Kidney epithelial cell (primary cell): ENCODE measurements at regions not wholly inside any gene's neighbourhood (a gene's known extent, or its start where the extent isn't known, plus 50 kb on each side); places are given as distances from the start of the nearest gene placed in this dataset.

Experiments used
- DNase-seq: peaks from one replicate; pipeline ENCODE4 v3.0.0-alpha.2; 2010; ENCODE audit warnings: low read depth
- H3K27me3 ChIP-seq: 2 replicates; pipeline ENCODE4 v1.6.0; 2011; ENCODE audit warnings: low read length; ENCODE audit not compliant: control insufficient read depth, insufficient read depth
- H3K36me3 ChIP-seq: 2 replicates; pipeline ENCODE4 v1.5.1; 2011; ENCODE audit warnings: low read length; ENCODE audit not compliant: control insufficient read depth, insufficient read depth
- H3K4me3 ChIP-seq: 2 replicates; pipeline ENCODE4 v1.5.1; 2011; ENCODE audit warnings: low read depth, mild to moderate bottlenecking, control low read depth, low read length
- CTCF ChIP-seq: IDR thresholded peaks from 2 replicates; pipeline ENCODE4 v1.5.1; 2011; ENCODE audit warnings: mild to moderate bottlenecking, moderate library complexity, low read length, control low read depth, inconsistent platforms; ENCODE audit not compliant: insufficient read depth, poor library complexity, severe bottlenecking

DNA sequence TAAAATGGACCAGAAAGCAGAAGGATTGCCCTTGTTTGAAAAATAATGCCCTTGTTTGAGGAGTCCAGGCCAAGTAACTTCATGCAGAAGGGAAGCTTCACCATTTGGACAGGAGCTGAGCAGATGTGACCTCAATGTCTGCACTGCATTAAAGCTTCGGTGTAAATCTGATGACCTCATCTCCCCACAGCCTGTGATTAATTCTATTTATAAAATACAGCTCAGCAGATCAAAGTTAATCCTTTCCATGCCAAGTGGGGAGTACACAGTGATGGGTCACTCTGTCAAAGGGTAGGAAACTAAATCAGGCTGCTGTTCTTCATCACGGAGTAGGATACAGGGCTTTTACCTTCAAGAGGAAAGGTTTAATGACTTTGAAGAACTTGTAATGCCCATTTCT lies 533.7 kb downstream of the RPS29 start:
- H3K36me3 ChIP-seq, result no peaks in the 10 kb centered on the region
- no peaks in the 10 kb centered on the region for H3K27me3 ChIP-seq
- peak; percentile 12 for DNase-seq
- TF ChIP-seq CTCF, result no peak
- H3K4me3 ChIP-seq, result no peak overlapping the region

GRCh38 chr14:49051328-49052060 lies 534.7 kb downstream of the RPS29 start:
- DNase-seq, result peak; percentile 72
- TF ChIP-seq CTCF, result no peak
- Histone ChIP-seq H3K36me3 (no peaks in the 10 kb centered on the region), H3K4me3 (no peak overlapping the region), H3K27me3 (no peaks in the 10 kb centered on the region)

DNA sequence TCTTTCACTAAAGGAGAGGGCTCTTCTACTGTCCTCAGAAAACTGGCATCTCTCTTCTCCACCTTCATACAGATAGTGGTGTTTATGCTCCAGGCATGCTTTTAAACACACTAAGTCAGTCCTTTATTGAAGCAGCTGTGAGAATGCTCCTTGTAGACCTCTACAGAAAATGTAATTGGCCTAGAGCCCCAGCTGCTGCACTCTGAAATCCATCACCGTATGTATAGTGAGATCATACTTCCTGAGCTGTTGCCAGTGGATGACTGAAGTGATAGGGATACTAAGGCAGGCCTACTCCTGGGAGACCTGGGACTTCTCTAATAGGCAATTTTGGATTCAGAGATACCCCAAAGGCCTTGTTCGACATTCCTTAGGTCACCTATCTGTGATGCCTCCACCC lies 535.4 kb downstream of the RPS29 start:
- Histone ChIP-seq H3K36me3 (no peaks in the 10 kb centered on the region), H3K4me3 (no peak overlapping the region), H3K27me3 (no peaks in the 10 kb centered on the region)
- DNase-seq, result no peak
- TF ChIP-seq CTCF, result no peak

GRCh38 chr14:49049711-49050110 lies 536.5 kb downstream of the RPS29 start:
- no peak for TF ChIP-seq CTCF
- no peaks in the 10 kb centered on the region for H3K36me3 ChIP-seq

GRCh38 chr14:49044981-49045380 lies 541.2 kb downstream of the RPS29 start:
- TF ChIP-seq CTCF, result no peak
- no peak for DNase-seq
- Histone ChIP-seq H3K36me3 (no peaks in the 10 kb centered on the region), H3K27me3 (no peaks in the 10 kb centered on the region), H3K4me3 (no peak overlapping the region)

More at GRCh38 chr14:49049711-49050110, 536.5 kb downstream of the RPS29 start:
- Histone ChIP-seq H3K27me3 (no peaks in the 10 kb centered on the region), H3K4me3 (no peak overlapping the region)
- DNase-seq, result no peak

DNA sequence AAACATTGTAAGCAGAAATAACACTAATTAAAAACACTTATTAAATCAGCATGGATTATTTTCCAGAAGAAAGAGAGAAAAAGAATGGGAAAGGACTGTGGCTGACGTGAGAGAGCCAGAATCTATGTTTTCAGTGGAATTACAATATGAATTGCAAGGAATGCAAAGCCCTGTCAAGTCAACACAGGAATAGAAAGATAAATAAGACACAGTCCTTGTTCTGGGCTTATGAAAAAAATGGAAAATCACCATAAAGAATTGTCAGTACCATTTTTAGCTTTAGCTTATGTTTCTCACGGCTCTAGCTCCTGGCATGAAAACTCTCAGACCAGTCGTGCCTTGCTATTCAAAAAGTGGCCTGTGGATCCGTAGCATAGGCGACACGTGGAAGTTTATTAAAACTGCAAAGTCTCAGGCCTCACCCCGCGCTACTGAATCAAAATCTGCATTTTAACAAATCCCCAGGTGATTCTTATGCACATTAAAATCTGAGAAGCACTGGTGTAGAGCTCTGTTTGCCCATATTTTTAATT lies 549.1 kb downstream of the RPS29 start:
- no peak for DNase-seq
- Histone ChIP-seq H3K27me3 (no peaks in the 10 kb centered on the region), H3K4me3 (no peak overlapping the region), H3K36me3 (no peaks in the 10 kb centered on the region)
- no peak for TF ChIP-seq CTCF
